DMS153 treated with DMSO at 0.1 percent for 48 hours (cell line): ENCODE measurements at regions not wholly inside any gene's neighbourhood (a gene's known extent, or its start where the extent isn't known, plus 50 kb on each side); places are given as distances from the start of the nearest gene placed in this dataset.
"Not testable (repeated sequence)": the region's sequence is repeated elsewhere in the genome, so short reads cannot be mapped to it uniquely, and the experiment has no call there.

Experiments used
- DNase-seq: peaks from one replicate; lab custom pipeline; 2025; ENCODE audit not compliant: unreplicated experiment; lab: John Stamatoyannopoulos, UW

- DNase-seq, result no peak
These were observed 383.3 kb upstream of the CITED2 start for GRCh38 chr6:139757784-139758183.

- DNase-seq, result no peak
These were observed 381.9 kb upstream of the CITED2 start for GRCh38 chr6:139756381-139756780.

- DNase-seq, result no peak
These were observed 380.7 kb upstream of the CITED2 start for GRCh38 chr6:139754898-139755775.

GRCh38 chr6:139753198-139753861 is 378.9 kb upstream of the CITED2 start:
- DNase-seq, result no peak

GRCh38 chr6:139752086-139752485 is 377.6 kb upstream of the CITED2 start:
- DNase-seq, result no peak

GRCh38 chr6:139751179-139751578 is 376.7 kb upstream of the CITED2 start:
- DNase-seq, result no peak

- DNase-seq, result no peak
These were observed 374.1 kb upstream of the CITED2 start for GRCh38 chr6:139748353-139749146.

GRCh38 chr6:139747154-139747553 is 372.7 kb upstream of the CITED2 start:
- DNase-seq, result no peak

- no peak for DNase-seq
These were observed 370.4 kb upstream of the CITED2 start for GRCh38 chr6:139744891-139745290.

- no peak for DNase-seq
These were observed 369.4 kb upstream of the CITED2 start for GRCh38 chr6:139743664-139744437.

- DNase-seq, result no peak
These were observed 368.2 kb upstream of the CITED2 start for GRCh38 chr6:139742671-139743070.

GRCh38 chr6:139738801-139739455 is 364.5 kb upstream of the CITED2 start:
- no peak for DNase-seq

GRCh38 chr6:139736325-139736906 is 362.0 kb upstream of the CITED2 start:
- no peak for DNase-seq

GRCh38 chr6:139732451-139732850 is 358.0 kb upstream of the CITED2 start:
- no peak for DNase-seq

GRCh38 chr6:139730340-139730974 is 356.0 kb upstream of the CITED2 start:
- no peak for DNase-seq

- no peak for DNase-seq
These were observed 354.5 kb upstream of the CITED2 start for GRCh38 chr6:139728876-139729427.

GRCh38 chr6:139726272-139726671 is 351.8 kb upstream of the CITED2 start:
- DNase-seq, result not testable (repeated sequence)

- DNase-seq, result no peak
These were observed 348.1 kb upstream of the CITED2 start for GRCh38 chr6:139722530-139722929.

- DNase-seq, result no peak
These were observed 347.5 kb upstream of the CITED2 start for GRCh38 chr6:139721954-139722353.
